ENCODE measurements at regions not wholly inside any gene's neighbourhood (a gene's known extent, or its start where the extent isn't known, plus 50 kb on each side); places are given as distances from the start of the nearest gene placed in this dataset.

GRCh38 chr10:21263263-21263803 is 262.1 kb downstream of the SKIDA1 start:
- no peak for TF ChIP-seq CTCF (IDR thresholded peaks at IDR 0.05 in 8 of 11, conservative IDR thresholded peaks at IDR 0.05 in 3 of 11)
- no peak for TF ChIP-seq POLR2AphosphoS5 (IDR thresholded peaks at IDR 0.05)
- no peak for TF ChIP-seq POLR2A (IDR thresholded peaks at IDR 0.05)
